ENCODE measurements at regions not wholly inside any gene's neighbourhood (a gene's known extent, or its start where the extent isn't known, plus 50 kb on each side); places are given as distances from the start of the nearest gene placed in this dataset.

DNA sequence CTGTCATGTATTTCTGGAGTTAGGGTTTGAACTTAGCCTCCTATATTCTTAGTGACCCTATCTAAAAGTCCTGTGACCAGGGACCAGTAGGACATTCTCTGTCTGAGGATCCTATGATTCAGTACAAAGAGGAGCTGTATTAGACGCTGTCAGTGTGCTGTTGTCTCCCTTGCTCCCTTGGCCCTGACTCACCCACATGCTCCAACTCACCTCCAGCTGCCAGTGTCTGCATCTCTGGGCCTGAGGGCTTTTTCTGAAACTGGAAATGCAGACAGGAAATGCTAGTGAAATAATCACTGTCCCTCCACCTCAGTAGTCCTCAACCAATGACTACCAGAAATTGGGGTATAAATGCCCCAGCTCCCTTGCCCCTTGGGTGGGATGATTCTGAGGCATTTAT, 535.3 kb upstream of the RPS6KA3 start:
- TF ChIP-seq, protein P1, sequence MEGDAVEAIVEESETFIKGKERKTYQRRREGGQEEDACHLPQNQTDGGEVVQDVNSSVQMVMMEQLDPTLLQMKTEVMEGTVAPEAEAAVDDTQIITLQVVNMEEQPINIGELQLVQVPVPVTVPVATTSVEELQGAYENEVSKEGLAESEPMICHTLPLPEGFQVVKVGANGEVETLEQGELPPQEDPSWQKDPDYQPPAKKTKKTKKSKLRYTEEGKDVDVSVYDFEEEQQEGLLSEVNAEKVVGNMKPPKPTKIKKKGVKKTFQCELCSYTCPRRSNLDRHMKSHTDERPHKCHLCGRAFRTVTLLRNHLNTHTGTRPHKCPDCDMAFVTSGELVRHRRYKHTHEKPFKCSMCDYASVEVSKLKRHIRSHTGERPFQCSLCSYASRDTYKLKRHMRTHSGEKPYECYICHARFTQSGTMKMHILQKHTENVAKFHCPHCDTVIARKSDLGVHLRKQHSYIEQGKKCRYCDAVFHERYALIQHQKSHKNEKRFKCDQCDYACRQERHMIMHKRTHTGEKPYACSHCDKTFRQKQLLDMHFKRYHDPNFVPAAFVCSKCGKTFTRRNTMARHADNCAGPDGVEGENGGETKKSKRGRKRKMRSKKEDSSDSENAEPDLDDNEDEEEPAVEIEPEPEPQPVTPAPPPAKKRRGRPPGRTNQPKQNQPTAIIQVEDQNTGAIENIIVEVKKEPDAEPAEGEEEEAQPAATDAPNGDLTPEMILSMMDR (conservative IDR thresholded peaks at IDR 0.05; ENCODE audit: low read length) = no peak
- TF ChIP-seq EZH2phosphoT487 (IDR thresholded peaks at IDR 0.05; ENCODE audit: borderline replicate concordance) = no peak
